Tibial nerve (tissue), 4 donors: ENCODE measurements at regions not wholly inside any gene's neighbourhood (a gene's known extent, or its start where the extent isn't known, plus 50 kb on each side); places are given as distances from the start of the nearest gene placed in this dataset.

Experiments used
- CTCF ChIP-seq, 5 experiments: fragments of 200-600 bp in 3 of 5; fragments of 450-650 bp in 2 of 5; sonication (generic) in 3 of 5; IDR thresholded peaks; one replicate each; pipeline ENCODE4 v1.5.1; 2016 to 2019; ENCODE audit warnings: antibody characterized with exemption in 5 of 5, mild to moderate bottlenecking in 3 of 5, moderate library complexity in 2 of 5
- EP300 ChIP-seq, 2 donors: sonication (generic); formaldehyde crosslinking; IDR thresholded peaks; one replicate each; pipeline ENCODE4 v1.6.1; 2017; ENCODE audit warnings: antibody characterized with exemption in 2 of 2, mild to moderate bottlenecking in 1 of 2
- POLR2A ChIP-seq, 2 donors: fragments of 450-650 bp; IDR thresholded peaks; one replicate each; pipeline ENCODE4 v1.6.1; 2017; ENCODE audit warnings: antibody characterized with exemption in 2 of 2, mild to moderate bottlenecking in 2 of 2, moderate library complexity in 2 of 2

- TF ChIP-seq POLR2A (IDR thresholded peaks at IDR 0.05): no peak
- no peak for TF ChIP-seq EP300 (IDR thresholded peaks at IDR 0.05)
- TF ChIP-seq CTCF (IDR thresholded peaks at IDR 0.05): no peak
Observed at GRCh38 chr5:121156565-121156964, 692.5 kb downstream of the PRR16 start.
